HG03108 (cell line): ENCODE measurements at regions not wholly inside any gene's neighbourhood (a gene's known extent, or its start where the extent isn't known, plus 50 kb on each side); places are given as distances from the start of the nearest gene placed in this dataset.
A peak's percentile ranks its signal among the peaks of the same experiment; 100 is the strongest.

ENCODE experiments used
- ATAC-seq: cut with Tn5 transposase; IDR thresholded peaks from one replicate; pipeline ENCODE4 v1.9.1; 2021; ENCODE audit warnings: moderate library complexity; ENCODE audit not compliant: unreplicated experiment

DNA sequence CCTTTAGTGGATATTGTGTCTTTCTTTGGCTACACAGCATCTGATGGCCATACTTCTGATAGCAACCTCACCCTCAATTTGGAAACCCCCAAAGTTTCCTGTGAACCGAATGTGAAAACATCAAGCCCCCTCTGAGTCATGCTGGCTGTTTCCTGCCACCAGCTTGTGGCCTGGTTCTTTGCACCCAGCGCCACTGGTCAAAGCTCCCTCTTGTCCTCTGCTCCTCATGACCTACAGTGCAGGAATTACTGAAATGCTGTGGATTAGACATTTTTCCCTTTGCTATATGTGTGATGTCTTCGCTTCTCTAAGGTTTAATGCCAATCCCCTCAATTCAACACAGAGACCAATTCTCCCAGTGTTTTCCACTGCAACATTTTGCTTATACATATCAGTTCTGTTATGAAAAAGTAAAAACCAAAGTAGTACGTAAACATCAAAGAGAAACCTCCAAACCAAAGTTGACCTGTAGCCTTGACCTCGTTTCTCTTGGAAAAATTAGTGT is 224.0 kb upstream of the TENM3 start:
- peak; percentile 71 for ATAC-seq

DNA sequence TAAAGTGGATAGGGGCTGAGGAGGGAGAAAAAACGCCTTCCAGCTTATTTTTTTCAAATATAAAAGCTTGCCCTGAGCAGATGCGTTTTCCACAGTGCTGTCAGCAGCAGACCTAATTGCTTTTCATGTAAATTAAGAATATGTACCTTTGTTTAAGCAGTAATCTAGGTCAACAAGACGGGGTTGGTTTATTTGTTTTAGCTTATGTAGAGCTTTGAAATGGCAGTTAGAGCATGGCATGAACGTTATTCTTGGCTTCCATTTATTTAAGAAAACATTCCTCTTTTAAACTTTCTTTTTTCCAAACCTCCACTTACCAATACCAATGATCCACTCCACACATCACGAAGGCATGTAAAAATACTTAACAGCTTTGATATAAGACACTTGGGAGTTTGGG is 220.3 kb upstream of the TENM3 start:
- no peak for ATAC-seq

DNA sequence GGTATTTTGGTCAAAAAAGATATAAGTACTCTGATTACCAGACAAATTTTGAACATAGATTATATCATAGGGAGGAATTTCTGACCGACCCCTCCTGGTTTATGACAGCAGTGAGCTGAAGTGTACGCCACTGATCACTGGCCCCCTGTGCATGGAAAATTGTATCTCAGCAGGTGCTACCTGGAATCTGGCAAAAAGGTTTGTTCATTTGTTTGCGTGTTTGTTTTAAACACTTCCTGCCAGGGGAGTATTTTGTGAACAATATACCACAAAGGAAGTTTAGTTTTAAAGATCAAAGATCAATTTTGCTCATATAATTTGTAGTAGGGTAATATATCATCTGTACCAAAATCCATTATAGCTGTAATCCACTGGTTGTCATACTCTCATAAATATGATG is 219.7 kb upstream of the TENM3 start:
- no peak for ATAC-seq

DNA sequence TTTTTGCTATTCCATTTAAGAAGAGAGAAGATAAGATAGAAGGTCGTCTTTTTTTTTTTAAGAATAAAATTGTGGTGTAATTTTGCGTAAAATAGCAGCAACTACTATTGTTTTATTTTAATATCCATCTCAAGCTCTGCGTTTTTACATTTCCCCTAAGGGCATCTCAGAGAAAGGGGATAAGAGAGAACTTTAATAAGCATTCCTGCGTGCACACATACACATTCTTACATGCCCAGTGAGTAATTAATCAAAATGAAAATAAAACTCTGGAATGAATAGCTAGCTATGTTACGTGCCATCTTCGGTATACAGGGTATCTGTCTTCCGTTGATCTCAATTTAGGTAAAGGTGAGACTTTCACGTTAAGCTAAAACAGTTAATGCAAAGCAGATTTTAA is 200.3 kb upstream of the TENM3 start:
- no peak for ATAC-seq

DNA sequence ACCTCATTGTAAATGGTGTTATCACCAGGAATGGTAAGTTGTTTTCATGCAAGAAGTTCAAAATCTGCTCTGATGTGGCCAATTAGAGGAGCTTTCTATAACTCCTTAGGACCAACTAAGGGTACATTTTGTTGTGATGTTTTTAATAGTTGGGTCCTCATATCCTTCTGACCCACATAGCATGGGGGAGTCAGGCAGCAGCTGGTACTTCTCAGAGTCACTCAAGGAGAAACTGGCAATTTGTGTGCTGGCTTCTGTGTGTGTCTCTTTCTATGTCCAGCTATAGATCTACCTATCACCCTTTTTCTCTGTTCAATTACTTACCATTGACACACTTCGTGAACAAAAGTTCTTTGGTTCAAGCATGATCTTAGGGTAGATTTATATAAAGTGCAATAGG is 194.3 kb upstream of the TENM3 start:
- ATAC-seq, result no peak

DNA sequence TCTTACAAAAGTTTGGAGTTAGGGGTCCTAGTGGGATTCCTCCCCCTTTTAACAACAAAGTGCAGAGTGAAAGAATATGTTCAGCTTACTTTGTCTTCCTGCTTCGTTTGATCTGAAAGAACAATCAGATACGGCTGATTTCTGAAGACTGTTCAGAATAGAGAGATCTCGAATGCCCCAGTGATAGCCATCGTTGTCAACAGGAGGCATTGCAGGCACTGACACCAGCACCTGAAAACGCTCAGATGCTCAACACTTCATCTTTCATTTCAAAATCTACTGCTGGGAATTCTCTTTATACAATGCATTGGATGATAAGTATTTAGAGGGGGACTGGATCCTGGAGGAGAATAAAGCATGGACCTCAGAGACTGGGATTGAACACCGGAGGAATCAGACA is 186.3 kb upstream of the TENM3 start:
- ATAC-seq, result no peak

DNA sequence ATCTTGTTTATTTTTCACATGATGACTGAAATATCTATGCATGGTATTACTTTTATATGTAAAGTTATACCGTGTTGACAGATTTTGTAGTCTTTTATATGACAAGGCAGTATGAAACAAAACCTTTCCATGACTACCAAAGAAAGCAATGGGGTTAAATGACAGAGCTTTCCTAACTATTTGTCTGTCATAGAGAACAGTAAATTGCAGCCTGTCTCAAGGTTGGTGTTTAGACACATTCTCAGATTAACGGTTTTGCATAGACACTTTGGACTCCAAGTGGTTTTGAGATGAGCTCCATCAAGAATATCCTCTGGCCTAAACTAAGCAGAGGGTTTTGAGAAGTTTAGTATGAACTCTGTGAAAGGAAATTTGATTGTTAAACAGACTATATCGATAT is 180.7 kb upstream of the TENM3 start:
- no peak for ATAC-seq

DNA sequence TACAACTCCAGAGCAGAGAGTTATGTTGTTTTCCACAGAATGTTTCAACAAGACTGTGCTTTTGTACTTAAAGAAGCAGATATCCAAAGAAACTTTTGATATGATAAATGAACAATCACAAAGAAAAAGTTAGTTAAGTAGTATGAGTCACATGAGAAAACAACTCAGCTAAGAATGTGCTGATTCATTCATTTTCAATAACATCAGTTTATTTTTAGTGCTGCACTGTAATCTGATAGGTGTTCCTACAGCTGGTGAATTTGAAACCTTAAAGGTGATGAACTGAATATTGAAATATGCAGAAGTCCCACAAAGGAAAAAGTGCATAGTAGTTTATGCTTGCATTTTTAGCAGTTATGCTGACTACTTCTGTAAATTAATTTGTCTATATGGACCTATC is 180.3 kb upstream of the TENM3 start:
- no peak for ATAC-seq

DNA sequence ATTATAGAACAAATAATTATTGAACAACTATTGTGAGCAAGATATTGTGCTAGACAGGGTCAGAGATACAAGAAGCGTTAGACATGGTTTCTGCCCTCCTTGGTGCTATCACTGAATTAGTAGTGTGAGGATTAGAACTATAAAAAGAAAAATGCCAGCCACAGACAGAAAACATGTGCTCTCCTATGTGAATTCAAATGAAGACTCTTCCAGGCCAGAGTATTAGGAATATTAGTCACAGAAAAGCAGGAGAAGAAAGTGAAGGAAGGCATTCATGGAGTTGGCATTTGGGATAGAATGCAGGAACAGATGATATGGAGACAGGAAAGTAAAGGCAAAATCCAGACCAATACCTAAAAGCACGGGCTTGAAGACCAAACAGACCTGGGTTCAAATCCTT is 179.6 kb upstream of the TENM3 start:
- ATAC-seq, result no peak

DNA sequence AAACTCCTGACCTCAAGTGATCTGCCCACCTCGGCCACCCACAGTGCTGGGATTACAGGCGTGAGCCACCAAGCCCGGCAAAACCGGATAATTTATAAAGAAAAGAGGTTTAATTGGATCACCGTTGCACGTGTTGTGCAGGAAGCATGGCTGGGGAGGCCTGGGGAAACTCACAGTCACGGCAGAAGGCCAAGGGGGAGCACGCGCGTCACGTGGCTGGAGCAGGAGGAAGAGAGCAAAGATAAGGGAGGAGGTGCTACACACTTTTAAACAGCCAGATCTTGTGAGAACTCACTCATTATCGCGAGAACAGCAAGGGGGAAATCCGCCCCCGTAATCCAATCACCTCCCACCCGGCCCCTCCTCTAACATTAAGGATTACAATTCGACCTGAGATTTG is 177.9 kb upstream of the TENM3 start:
- no peak for ATAC-seq

DNA sequence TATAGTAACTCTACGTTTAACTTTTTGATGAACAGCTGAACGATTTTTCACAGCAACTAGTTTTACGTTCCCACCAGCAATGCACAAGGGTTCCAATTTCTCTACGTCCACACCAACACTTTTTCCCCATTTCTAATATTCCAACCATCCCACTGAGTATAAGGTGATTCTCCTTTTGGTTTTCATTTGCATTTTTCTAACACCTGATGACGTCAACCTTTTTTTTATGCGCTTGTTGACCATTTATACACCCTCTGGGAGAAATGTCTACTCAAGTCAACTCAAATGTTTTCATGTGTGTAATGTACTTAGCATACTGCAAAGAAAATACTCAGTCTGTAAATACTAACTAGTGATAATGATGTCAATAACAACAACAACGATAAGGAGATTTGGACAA is 177.2 kb upstream of the TENM3 start:
- no peak for ATAC-seq

DNA sequence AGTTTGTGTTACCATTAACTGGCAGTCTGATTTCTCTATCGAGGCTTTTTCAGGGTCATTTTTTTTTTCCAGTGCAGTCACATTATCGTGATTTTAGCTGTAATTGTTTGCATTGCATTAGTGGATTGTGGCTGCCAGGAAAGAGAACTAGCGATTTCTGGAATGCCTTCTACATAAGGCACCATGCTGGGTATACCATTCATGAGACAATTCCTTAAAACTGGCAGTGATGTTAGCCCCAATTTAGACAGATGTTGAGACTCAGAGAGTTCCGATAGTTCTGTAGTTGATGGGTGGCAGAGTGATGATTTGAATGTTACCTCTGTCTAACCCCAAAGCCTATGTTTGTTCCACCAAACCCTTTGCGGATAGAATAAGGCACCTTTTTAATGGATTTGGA is 175.4 kb upstream of the TENM3 start:
- ATAC-seq, result no peak

DNA sequence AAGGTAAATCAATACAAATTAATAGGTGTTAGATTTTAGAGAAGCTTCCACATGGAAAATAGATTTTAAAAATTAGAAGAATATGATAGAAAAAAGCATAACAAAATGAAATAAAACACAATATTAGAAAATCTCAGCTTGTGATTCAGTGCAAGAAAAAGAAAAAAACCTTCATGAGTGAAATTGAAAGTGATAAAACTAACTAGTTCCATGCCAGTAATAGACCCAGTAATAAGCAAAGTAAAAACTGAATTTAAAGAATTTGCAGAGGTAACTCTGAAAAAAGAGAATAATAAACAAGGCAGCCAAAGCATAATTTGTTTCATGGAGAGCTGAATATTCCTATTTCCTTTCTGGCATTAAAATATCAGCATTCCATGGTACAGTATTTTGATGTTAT is 174.3 kb upstream of the TENM3 start:
- ATAC-seq, result no peak

DNA sequence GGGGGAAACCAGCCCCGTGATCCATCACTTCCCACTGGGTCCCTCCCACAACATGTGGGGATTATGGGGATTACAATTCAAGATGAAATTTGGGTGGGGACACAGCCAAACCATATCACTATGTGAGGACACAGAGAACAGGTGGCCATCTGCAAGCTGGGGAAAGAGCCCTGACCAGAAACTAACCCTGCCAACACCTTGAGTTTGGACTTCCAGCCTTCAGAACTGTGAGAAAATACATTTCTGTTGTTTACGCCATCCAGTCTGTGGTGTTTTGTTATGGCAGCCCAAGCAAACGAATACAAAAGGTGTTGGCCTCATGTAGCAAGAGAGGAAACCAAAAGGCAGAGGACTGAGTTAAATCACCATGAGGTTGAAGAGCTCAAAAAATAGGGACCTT is 169.9 kb upstream of the TENM3 start:
- no peak for ATAC-seq

DNA sequence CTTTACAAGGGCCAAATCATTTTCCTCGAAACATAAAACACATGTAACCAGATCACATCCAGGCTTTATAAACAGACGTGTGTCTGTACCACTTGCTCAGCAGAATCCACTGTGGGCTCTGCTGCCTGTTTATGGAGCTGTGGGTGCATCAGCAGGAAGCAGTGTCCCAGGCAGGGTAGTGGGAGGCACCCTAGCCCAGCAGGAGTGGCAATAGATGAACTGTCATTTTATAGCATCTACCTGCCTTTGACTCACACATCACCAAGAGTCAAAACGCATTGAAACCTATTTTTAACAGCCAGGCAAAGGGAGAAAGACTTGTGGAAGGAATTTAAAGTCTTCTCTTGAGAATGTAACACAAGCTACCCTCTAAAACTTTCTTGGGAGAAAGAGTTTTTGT is 169.1 kb upstream of the TENM3 start:
- ATAC-seq, result no peak

DNA sequence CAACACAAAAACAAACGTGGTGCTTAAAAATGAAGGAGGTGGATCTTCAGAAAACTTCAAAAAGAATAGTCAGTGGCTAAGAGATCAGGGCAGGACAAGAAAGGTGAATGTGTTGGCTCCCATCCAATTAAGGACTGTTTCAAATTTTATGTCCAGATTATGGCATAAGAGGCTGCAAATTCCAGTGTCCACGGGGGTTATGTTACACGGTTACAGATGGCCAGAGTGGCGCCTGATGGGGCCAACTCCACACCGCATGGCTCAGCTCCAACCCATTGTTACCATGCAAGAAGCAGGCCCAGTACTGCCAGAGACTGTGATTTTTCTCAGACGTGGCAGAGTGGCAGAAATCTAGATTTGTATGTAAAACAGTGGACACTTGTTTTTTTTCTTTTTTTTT is 168.4 kb upstream of the TENM3 start:
- no peak for ATAC-seq

DNA sequence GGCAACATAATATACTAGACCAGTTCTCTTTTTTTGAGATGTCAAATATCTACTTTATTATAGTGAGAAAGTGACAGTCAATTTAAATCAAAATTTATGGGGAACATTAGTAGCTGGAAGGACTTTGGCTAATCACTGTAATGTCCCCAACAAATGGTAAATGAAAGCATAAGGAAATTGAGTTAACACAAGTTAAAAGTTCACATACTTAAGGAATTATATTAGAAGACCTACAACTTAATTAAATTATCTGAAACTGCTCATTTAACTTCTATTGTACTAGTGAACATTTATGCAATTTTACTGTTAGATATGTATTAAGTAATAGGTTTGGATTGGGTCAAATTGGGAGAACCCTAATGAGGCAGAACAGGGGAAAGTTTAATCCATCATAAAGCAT is 160.3 kb upstream of the TENM3 start:
- ATAC-seq, result no peak

DNA sequence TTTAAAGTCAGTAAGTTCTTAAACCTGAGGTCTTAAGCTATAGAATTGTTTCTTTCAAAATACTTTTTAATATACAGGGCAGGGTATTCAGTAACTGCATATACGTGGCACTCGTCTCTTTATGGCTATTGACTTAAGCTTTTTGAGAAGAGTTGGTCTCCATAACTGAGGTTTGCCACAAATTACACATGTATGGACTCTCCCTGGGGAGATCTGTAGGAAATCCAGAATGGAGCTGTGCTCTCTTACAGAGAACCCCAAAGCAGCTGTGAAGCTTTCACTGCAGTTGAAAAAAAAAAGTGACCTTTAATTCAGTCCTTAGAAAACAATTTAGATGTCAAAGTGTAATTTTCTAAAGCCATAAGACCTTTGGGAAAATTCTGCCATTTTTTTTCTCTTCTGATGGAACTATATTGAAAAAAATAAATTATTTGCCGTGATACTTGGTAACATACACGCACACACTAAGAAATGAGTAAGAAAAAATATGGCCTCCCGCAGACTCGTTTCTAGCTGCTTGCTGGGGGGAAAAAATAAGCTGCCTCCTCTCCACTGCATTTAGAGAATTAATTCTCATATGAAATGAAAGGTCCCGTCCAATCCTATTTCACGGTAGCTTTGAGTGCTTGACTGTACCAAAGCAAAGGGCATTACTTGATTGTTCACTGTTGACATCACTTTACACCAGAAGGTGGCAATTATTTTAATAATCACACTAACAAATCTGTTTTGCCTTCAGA is 159.4 kb upstream of the TENM3 start:
- no peak for ATAC-seq

DNA sequence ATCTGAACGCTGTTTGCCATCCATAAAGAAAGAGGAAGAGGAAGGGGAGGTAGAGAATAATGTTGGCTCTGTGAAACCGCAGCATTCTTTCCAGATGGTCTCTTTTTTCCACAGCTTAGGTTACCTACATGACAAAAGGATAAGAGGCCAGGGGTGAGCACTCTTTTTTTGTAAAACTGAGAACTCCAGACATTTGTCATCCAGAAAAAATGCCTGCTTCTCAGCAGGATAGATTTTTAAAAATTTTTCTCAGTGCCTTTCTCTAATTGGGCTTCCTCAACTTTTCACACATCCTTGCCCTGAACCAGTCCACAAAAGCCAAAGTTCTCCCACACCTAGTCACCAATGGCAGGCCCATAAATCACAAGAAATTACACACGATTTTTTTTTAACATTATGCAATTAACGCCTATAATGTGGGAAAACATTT is 158.1 kb upstream of the TENM3 start:
- ATAC-seq, result no peak

DNA sequence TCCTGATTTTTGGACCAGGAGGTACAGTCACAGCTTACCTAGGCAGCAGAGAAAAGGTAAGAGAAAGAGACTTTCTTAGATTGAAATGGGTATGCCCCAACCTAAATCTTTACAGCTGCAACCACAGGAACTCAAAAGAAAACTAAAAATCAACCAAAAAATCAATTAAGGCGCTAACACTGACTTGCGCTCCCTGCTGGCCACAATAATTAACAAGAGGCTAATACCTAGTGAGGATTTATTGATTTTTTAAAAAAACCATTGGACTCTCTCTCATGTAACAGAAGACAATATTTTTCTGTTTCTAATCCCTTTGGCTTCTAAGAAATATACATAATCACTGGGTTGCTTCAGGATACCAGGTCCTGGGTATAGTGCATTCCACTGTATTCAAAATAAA is 153.9 kb upstream of the TENM3 start:
- ATAC-seq, result no peak

DNA sequence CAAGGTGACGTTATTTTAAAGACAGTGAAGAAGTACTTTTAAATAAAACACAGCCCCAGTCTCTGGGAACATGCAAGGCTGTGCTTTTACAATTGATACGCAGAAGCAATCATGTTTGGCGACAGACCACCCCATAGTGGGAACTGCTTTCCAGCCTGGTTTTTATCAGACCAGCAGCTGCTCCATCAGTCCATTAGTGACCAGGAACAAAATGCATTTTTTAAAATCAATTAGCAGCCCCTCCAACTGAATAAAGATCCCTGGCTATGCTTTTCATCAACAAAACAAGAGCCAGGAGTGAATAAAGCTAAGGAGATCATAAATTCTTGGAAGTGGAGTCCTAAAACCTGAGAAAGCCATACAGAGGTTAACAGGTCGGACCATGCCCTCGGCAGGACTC is 153.0 kb upstream of the TENM3 start:
- no peak for ATAC-seq

DNA sequence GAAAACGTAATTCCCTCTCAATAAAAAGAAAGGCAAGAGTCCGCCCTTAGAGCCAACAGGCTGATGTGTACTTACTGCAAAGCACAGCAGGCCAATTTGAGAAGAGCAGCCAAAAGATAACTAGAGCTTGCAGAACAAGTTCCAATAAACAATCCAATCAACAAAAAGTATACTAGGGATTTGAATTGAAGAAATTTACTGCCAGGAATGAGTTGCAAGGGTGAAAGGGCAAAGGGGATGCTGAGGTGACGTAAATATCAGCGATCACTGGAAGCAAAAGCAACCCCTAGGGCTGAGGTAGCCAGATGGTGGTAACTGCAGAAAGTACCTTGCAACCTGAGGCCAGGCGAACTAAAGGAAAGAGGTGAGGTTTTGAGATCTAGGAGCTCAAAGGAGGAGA is 152.1 kb upstream of the TENM3 start:
- no peak for ATAC-seq

DNA sequence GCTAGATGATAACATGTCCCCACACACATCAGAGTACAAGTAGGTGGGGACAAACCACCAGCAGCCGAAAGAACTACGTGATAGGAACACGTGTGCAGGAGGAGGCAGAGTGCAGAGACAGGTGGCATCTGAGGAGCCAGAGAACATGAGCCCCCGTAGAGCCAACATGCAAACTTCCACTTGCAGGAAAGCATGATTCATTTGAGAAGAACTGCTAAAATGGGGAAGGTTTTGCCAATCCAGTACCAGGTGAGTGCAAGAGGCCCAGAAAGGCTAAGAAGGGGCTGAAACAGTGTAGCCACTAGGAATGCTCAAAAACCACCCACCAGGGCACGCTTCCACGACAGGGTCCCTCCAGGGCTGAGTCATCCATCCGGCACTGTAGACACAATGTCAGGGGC is 149.8 kb upstream of the TENM3 start:
- no peak for ATAC-seq
